HEK293 (cell line): ENCODE measurements at regions not wholly inside any gene's neighbourhood (a gene's known extent, or its start where the extent isn't known, plus 50 kb on each side); places are given as distances from the start of the nearest gene placed in this dataset.

ENCODE experiments used
- CTCF ChIP-seq: fragments of 450-650 bp; formaldehyde crosslinking; IDR thresholded peaks from 2 replicates; pipeline ENCODE4 v1.5.1; 2016; ENCODE audit warnings: missing biosample characterization, missing genetic modification characterization
- ZNF274 ChIP-seq, 2 experiments: fragments of 200-500 bp in 1 of 2; fragments of 450-650 bp in 1 of 2; sonication (Bioruptor generic) in 1 of 2; formaldehyde crosslinking in 1 of 2; IDR thresholded peaks; 2 replicates each; pipeline versions ENCODE4 v1.5.1 to v1.6.1; 2014 to 2016; ENCODE audit warnings: borderline replicate concordance in 1 of 2, inconsistent platforms in 1 of 2, low read length in 1 of 2, missing biosample characterization in 1 of 2, missing genetic modification characterization in 1 of 2

GRCh38 chr1:189500778-189501177 lies 976.9 kb downstream of the BRINP3 start:
- TF ChIP-seq ZNF274 (IDR thresholded peaks at IDR 0.05; ENCODE audit: low read length) (no peak), ZNF274 (tag by site-specific recombination; IDR thresholded peaks at IDR 0.05; ENCODE audit: borderline replicate concordance) (no peak), CTCF (tag by site-specific recombination) (no peak)
